Gastrocnemius medialis (tissue), 4 donors: ENCODE measurements at regions not wholly inside any gene's neighbourhood (a gene's known extent, or its start where the extent isn't known, plus 50 kb on each side); places are given as distances from the start of the nearest gene placed in this dataset.

ENCODE experiments used
- POLR2A ChIP-seq, 2 donors: fragments of 450-650 bp; IDR thresholded peaks; one replicate each; pipeline ENCODE4 v1.6.1; 2017; ENCODE audit warnings: antibody characterized with exemption in 2 of 2, mild to moderate bottlenecking in 2 of 2, moderate library complexity in 2 of 2
- TF ChIP-seq, protein P1 (sequence below), 5 experiments: fragments of 450-650 bp in 3 of 5; fragments of 200-600 bp in 2 of 5; sonication (generic) in 2 of 5; IDR thresholded peaks in 4 of 5; conservative IDR thresholded peaks in 1 of 5; 1 replicate in 4 of 5; 2 replicates in 1 of 5; pipeline ENCODE4 v1.5.1; 2016 to 2019; ENCODE audit warnings: antibody characterized with exemption in 5 of 5, mild to moderate bottlenecking in 3 of 5, moderate library complexity in 3 of 5

- TF ChIP-seq, protein P1, sequence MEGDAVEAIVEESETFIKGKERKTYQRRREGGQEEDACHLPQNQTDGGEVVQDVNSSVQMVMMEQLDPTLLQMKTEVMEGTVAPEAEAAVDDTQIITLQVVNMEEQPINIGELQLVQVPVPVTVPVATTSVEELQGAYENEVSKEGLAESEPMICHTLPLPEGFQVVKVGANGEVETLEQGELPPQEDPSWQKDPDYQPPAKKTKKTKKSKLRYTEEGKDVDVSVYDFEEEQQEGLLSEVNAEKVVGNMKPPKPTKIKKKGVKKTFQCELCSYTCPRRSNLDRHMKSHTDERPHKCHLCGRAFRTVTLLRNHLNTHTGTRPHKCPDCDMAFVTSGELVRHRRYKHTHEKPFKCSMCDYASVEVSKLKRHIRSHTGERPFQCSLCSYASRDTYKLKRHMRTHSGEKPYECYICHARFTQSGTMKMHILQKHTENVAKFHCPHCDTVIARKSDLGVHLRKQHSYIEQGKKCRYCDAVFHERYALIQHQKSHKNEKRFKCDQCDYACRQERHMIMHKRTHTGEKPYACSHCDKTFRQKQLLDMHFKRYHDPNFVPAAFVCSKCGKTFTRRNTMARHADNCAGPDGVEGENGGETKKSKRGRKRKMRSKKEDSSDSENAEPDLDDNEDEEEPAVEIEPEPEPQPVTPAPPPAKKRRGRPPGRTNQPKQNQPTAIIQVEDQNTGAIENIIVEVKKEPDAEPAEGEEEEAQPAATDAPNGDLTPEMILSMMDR (IDR thresholded peaks at IDR 0.05 in 4 of 5, conservative IDR thresholded peaks at IDR 0.05 in 1 of 5): no peak
- no peak for TF ChIP-seq POLR2A (IDR thresholded peaks at IDR 0.05)
Measured at GRCh38 chr9:25752398-25752797, 74.2 kb upstream of the TUSC1 start.
